ENCODE measurements at regions not wholly inside any gene's neighbourhood (a gene's known extent, or its start where the extent isn't known, plus 50 kb on each side); places are given as distances from the start of the nearest gene placed in this dataset.

DNA sequence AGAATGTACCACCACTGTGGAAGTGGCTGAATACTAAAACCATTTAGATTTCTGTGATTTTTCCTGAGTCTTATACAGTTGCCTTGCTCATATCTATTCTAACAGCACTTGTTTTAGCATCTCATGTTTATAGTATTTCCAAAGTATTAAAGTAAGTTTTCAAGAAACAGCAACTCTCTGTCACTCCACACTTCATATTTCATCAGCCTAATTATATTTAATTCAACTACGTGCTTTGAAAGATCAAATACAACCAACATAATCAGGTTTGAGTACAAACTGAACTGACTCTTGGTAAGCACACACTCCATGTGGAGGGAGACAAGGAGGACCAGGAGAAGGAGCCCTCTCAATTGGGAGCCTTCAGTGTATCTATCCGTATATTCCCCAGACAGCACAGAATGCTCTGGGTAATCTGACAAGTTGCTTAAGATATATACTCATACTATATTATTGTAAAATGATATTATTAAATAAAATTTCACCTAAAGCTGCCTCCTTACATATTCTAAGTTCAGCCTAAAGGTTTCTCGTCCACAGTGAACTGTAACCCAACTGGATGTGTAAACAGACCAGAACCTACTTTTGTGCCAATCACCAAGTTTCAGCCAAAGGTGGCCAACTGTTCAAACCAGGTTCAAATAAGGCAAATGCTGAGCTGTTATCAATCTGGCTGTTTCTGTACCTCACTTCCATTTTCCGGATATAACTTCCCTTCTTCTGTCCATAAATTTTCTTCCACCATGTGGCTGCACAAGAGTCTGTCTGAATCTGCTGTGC is 105.0 kb upstream of the RASSF8 start:
- TF ChIP-seq, protein P1, sequence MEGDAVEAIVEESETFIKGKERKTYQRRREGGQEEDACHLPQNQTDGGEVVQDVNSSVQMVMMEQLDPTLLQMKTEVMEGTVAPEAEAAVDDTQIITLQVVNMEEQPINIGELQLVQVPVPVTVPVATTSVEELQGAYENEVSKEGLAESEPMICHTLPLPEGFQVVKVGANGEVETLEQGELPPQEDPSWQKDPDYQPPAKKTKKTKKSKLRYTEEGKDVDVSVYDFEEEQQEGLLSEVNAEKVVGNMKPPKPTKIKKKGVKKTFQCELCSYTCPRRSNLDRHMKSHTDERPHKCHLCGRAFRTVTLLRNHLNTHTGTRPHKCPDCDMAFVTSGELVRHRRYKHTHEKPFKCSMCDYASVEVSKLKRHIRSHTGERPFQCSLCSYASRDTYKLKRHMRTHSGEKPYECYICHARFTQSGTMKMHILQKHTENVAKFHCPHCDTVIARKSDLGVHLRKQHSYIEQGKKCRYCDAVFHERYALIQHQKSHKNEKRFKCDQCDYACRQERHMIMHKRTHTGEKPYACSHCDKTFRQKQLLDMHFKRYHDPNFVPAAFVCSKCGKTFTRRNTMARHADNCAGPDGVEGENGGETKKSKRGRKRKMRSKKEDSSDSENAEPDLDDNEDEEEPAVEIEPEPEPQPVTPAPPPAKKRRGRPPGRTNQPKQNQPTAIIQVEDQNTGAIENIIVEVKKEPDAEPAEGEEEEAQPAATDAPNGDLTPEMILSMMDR (conservative IDR thresholded peaks at IDR 0.05; ENCODE audit: low read length) = no peak
- no peak for TF ChIP-seq EZH2phosphoT487 (IDR thresholded peaks at IDR 0.05; ENCODE audit: borderline replicate concordance)

All from Loucy (cell line).